Activated CD4-positive, alpha-beta T cell treated with anti-CD3 and anti-CD28 coated beads, Interleukin-2, amount 50 U/mL, for 48 hours (primary cell): ENCODE measurements at regions not wholly inside any gene's neighbourhood (a gene's known extent, or its start where the extent isn't known, plus 50 kb on each side); places are given as distances from the start of the nearest gene placed in this dataset.
"Not testable (repeated sequence)": the region's sequence is repeated elsewhere in the genome, so short reads cannot be mapped to it uniquely, and the experiment has no call there.

ENCODE experiments used
- DNase-seq, 2 experiments: peaks; one replicate each; pipeline ENCODE4 v3.0.0-alpha.2; 2020

- DNase-seq = no peak
These were observed 1486.8 kb upstream of the C9orf72 start for GRCh38 chr9:29060041-29060440.

- no peak for DNase-seq
These were observed 1489.2 kb upstream of the C9orf72 start for GRCh38 chr9:29062446-29062845.

- no peak for DNase-seq
These were observed 1489.8 kb upstream of the C9orf72 start for GRCh38 chr9:29063031-29063430.

DNA sequence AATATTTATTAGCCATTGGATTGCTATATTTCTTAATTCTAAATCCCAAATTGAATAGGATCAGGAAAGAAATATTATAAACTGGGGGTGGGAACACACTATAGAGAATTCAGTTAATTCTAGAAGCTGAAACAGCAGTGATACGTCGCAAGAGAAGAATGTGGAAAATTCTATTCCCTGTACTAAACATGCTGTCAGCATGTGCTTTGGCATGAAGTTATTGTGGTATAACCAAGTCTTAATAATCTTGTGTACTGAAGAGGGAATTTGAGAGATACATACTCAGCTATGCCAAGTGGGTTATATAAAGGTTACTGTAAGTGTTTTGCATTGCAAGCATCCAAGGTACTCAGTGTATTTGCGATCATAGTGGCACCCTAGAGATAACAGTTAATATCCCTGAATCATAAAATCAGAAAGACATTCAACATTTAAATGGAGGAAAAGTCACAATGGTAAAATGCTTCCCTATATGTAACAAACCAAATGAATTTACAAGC is 1492.9 kb upstream of the C9orf72 start:
- no peak for DNase-seq

DNA sequence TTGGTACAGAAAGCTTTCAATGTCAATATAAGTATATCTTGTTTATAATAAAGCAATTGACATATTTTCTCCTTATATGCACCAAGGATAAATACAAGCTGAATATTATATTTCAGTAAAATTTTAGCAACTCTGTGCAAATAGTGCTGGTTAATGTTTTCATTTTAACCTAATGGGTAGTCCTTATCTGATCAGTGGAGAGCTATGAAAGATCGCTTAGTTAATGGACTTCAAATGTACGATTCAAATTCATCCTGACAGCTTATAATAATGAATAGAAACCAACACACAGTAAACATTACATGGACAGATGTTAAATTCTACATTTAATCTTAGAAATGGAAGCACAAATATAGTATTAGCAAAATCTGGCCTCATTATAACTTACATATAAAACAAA is 1495.2 kb upstream of the C9orf72 start:
- DNase-seq = no peak

DNA sequence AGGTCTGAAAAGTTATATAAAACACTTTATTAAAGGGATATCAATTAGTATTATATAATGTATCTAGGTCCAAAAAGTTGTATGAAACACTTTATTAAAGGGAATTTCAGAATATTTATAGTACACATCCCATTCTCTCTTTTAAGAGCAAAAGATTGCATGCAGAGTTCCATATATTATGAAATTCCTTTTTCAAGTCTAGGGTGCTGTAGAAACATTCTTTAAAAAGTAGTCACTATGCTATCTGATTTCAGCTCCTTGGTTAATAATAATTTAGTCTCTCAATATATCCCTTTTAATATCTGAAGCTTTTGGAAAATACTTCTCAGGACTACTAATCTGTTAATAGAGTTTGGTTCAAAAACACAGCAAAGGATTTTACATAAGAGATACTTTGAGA is 1496.1 kb upstream of the C9orf72 start:
- no peak for DNase-seq

- no peak for DNase-seq
These were observed 1504.9 kb upstream of the C9orf72 start for GRCh38 chr9:29078063-29078666.

DNA sequence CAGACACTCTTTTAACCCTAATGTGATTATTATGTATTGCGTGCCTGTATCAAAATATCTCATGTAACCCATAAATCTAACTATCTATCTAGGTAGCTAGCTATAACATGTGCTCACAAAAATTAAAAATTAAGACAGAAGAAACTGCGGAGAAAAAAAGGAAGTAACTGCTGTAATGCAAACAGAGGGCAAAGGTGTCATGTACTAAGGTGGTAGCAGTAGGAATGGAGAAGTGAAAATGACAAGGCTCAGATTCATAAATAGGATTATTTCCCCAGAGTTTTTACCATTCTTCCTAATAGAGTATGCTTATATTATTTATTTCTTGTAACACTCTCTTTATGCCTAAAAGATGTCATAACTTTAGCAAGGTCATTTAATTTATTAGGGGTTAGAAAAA is 1527.5 kb upstream of the C9orf72 start:
- DNase-seq = no peak

DNA sequence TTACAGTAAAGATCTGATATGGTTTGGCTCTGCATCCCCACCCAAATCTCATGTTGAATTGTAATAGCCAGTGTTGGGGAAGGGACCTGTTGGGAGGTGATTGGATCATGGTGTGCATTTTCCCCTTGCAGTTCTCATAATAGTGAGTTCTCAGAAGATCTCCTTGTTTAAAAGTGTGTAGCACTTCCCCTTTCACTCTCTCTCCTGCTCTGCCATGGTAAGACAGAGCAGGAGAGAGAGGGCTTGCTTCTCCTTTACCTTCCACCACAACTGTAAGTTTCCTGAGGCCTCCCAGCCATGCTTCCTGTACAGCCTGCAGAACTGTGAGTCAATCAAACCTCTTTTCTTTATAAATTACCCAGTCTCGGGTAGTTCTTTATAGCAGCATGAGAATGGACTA is 1530.9 kb upstream of the C9orf72 start:
- DNase-seq = not testable (repeated sequence)

DNA sequence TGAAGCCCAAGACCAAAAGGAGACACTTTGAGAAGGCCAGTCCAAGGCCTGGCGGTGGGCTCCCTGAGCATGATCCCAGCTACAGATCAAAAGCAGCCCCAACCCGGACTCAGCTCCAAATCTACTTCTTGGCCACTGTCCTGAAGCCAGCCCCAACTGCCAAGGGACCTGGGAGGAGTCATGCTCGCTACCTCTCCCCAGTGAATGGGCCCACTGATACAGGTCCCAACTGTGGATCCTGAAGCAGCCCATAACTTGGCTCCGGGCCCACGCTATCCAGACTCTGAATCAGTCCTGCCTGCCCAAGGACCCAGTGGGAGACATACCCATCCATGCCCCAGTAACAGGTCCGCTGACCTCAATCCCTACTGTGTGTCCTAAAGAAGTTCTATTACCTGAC is 1545.3 kb upstream of the C9orf72 start:
- DNase-seq = no peak

GRCh38 chr9:29126783-29127182 is 1553.5 kb upstream of the C9orf72 start:
- DNase-seq = no peak

DNA sequence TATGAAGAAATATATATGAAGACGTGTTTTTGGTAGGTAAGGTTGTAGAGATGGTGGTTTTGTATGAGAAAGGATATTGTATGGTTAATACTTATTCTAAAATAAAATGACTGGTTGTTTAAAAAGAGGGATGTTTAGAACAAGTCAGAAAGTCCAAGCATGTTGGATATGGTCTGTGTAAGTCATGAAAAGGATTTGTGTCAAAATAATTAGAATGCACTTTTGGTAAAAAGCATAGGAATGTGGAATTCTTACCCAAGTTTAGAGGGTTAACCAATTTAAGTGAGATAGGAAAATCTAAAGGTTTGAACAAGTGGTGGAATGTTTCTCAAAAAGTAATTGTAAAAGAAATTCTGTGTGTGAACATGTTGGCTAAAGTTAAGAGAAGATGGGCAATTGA is 1556.5 kb upstream of the C9orf72 start:
- DNase-seq = no peak

- no peak for DNase-seq
These were observed 1571.2 kb upstream of the C9orf72 start for GRCh38 chr9:29144476-29144875.

GRCh38 chr9:29150606-29151005 is 1577.3 kb upstream of the C9orf72 start:
- no peak for DNase-seq

GRCh38 chr9:29160763-29161353 is 1587.6 kb upstream of the C9orf72 start:
- no peak for DNase-seq

DNA sequence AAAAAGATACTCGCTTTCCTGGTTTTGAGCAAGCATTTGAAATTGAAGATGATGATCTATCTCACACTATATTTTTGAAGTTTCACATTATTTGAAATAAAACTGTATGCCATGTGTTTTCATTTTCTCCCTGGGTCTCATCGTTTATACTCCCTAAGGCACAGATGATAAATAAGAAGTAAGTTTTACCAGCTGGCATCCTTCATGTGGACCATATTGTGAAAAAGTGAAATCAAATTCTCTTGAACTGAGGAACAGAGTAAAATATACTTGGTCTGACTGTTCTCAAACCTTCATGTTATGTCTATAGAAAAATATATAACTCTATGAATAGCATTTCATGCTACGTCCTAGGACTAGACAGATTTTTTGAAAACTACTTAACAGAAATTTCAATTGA is 1600.9 kb upstream of the C9orf72 start:
- no peak for DNase-seq

- no peak for DNase-seq
These were observed 1603.0 kb upstream of the C9orf72 start for GRCh38 chr9:29176231-29176630.

DNA sequence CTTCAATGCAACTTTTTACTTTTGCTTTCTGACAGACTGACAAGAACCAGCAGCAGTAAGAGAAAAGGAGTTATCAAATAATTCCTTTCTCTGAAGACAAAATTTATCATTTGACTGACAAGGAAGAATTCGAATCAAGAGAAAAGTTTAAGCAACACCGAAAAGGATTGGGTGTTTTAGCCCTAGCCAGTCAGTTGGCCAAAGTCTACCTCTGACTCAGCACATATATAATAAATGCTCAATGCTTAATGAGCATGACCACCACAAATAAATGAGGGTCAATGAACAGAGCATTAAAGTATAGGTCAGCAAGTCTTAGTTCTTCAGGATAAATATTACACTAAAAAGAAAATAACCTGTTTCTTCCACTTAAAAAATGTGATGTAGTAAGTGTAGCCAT is 1603.5 kb upstream of the C9orf72 start:
- no peak for DNase-seq

- DNase-seq = no peak
These were observed 1610.7 kb upstream of the C9orf72 start for GRCh38 chr9:29183971-29184370.

- DNase-seq = not testable (repeated sequence)
These were observed 1615.5 kb upstream of the C9orf72 start for GRCh38 chr9:29188771-29189170.

- DNase-seq = not testable (repeated sequence)
These were observed 1615.9 kb upstream of the C9orf72 start for GRCh38 chr9:29189221-29189620.

DNA sequence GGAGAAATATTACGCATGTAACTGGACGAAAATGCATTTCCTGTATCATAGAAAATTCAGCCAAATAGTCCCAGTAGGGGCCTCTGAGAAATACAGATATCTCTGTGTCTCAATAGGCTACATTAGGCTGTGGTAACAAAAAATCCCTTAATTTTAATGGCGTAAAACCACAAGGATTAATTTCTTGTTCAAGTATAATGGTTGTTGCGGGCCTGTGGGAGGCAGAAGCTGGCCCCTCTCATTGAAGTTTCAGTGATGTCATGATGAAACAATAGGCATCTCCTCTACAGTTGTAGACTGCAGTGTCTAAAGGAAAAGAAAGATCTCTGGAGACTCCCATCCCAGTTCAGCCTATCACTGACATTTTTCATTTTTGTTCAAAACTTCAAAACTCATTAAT is 1625.6 kb upstream of the C9orf72 start:
- no peak for DNase-seq

GRCh38 chr9:29199975-29200374 is 1626.7 kb upstream of the C9orf72 start:
- no peak for DNase-seq

GRCh38 chr9:29200650-29201049 is 1627.4 kb upstream of the C9orf72 start:
- DNase-seq = no peak
